Thyroid gland (tissue), 4 donors: ENCODE measurements at regions not wholly inside any gene's neighbourhood (a gene's known extent, or its start where the extent isn't known, plus 50 kb on each side); places are given as distances from the start of the nearest gene placed in this dataset.

ENCODE experiments used
- DNase-seq, 2 donors: peaks; one replicate each; pipeline ENCODE4 v3.0.0-alpha.2; 2019
- H3K27ac ChIP-seq, 3 donors: fragments of 200-600 bp; sonication (generic); 1 replicate in 2 of 3; 2 replicates in 1 of 3; pipeline ENCODE4 v1.5.1; 2016 to 2019; ENCODE audit warnings: mild to moderate bottlenecking in 1 of 3, moderate library complexity in 1 of 3
- H3K27me3 ChIP-seq: fragments of 200-600 bp; sonication (generic); one replicate; pipeline ENCODE4 v1.5.1; 2019
- H3K36me3 ChIP-seq, 2 donors: fragments of 200-600 bp; sonication (generic); one replicate each; pipeline ENCODE4 v1.5.1; 2016 to 2019
- H3K4me1 ChIP-seq, 2 donors: fragments of 200-600 bp; sonication (generic); one replicate each; pipeline ENCODE4 v1.5.1; 2017 to 2019
- H3K4me3 ChIP-seq, 3 donors: fragments of 200-600 bp; sonication (generic); replicated peaks in 1 of 3; 1 replicate in 2 of 3; 2 replicates in 1 of 3; pipeline ENCODE4 v1.5.1; 2016; ENCODE audit warnings: mild to moderate bottlenecking in 1 of 3
- H3K9me3 ChIP-seq: fragments of 200-600 bp; sonication (generic); one replicate; pipeline ENCODE4 v1.5.1; 2017
- POLR2A ChIP-seq, 2 donors: fragments of 450-650 bp; IDR thresholded peaks; one replicate each; pipeline ENCODE4 v1.6.1; 2017; ENCODE audit warnings: antibody characterized with exemption in 2 of 2, mild to moderate bottlenecking in 2 of 2, moderate library complexity in 1 of 2
- WGBS, 2 donors: methylation state at CpG; one replicate each; pipeline ENCODE4 v1.1.5; 2017; 5-methylcytosine and 5-hydroxymethylcytosine counted together
- intact Hi-C: fragments of 100-400 bp; cut with DNase I; formaldehyde crosslinking; loops from one replicate; pipeline ENCODE4 v1.15.1; 2023
- TF ChIP-seq, protein P1 (sequence below), 6 experiments: fragments of 200-600 bp in 3 of 6; fragments of 450-650 bp in 3 of 6; sonication (generic) in 3 of 6; IDR thresholded peaks; one replicate each; pipeline ENCODE4 v1.5.1; 2016 to 2019; ENCODE audit warnings: antibody characterized with exemption in 6 of 6, mild to moderate bottlenecking in 2 of 6, inconsistent platforms in 1 of 6, moderate library complexity in 1 of 6

DNA sequence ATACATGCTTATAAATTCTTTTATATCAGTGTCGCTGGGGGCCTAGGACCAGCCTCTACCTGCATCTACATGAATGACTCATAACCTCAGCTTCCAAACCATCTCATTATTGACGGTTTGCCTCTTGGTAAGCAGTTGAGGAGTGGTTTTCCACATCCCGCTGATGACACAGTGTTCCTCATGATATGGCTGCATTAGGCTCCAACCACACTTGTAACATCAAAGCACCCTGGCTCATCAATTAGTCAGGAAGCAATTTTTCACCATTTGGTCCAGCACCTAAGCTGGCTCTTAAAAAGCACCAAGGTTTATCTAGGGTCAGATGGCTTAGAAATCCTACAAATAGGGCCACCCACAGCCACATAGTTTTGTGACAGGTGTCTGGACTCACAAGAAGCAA, 402.4 kb downstream of the ARHGEF28 start:
- intact Hi-C loops = no loop called here
- H3K27me3 ChIP-seq = no peaks in the 10 kb centered on the region
- no peaks in the 10 kb centered on the region for H3K4me1 ChIP-seq
- H3K27ac ChIP-seq = no peak overlapping the region
- 81 to 94% methylated on average over 3 of the region's 3 CpGs for WGBS, 2 donors
- no peaks in the 10 kb centered on the region for H3K9me3 ChIP-seq
- DNase-seq = no peak
- no peak overlapping the region for H3K4me3 ChIP-seq
- TF ChIP-seq POLR2A (IDR thresholded peaks at IDR 0.05) = no peak
- TF ChIP-seq, protein P1, sequence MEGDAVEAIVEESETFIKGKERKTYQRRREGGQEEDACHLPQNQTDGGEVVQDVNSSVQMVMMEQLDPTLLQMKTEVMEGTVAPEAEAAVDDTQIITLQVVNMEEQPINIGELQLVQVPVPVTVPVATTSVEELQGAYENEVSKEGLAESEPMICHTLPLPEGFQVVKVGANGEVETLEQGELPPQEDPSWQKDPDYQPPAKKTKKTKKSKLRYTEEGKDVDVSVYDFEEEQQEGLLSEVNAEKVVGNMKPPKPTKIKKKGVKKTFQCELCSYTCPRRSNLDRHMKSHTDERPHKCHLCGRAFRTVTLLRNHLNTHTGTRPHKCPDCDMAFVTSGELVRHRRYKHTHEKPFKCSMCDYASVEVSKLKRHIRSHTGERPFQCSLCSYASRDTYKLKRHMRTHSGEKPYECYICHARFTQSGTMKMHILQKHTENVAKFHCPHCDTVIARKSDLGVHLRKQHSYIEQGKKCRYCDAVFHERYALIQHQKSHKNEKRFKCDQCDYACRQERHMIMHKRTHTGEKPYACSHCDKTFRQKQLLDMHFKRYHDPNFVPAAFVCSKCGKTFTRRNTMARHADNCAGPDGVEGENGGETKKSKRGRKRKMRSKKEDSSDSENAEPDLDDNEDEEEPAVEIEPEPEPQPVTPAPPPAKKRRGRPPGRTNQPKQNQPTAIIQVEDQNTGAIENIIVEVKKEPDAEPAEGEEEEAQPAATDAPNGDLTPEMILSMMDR (IDR thresholded peaks at IDR 0.05) = no peak
- no peaks in the 10 kb centered on the region for H3K36me3 ChIP-seq

DNA sequence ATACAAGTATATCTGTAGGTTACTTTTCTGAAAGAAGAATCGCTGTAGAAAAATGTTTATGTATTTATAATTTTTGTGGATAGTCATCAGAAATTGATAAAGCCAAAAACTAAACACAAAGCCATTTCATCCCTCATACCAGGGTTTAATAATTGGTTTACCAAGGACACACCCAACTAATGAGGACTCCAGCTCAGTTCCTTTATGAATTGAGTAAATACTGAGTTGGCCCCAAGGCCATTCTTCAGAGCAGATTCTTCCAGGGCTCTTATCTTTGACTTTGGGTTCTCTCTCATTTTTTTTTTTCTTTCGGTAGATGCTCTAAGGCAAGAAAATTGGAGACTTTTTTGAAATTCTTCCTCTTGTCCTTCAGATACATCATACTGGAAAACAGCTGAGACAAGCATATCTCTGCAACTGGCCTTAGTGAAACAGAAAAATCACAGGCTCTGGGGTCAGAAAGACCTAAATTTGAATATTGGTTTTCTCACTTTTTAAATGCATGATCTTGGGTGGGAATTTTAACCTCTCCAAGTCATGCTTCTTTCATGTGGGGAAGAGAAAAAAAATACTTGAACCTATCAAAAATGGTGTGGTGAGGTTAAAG, 401.8 kb downstream of the ARHGEF28 start:
- Histone ChIP-seq H3K27me3 (no peaks in the 10 kb centered on the region), H3K4me3 (no peak overlapping the region), H3K36me3 (no peaks in the 10 kb centered on the region), H3K4me1 (no peaks in the 10 kb centered on the region), H3K27ac (no peak overlapping the region), H3K9me3 (no peaks in the 10 kb centered on the region)
- WGBS, 2 donors = 92% methylated on average over 2 of the region's 2 CpGs
- intact Hi-C loops = no loop called here
- no peak for DNase-seq
- TF ChIP-seq, protein P1 (IDR thresholded peaks at IDR 0.05) = no peak
- TF ChIP-seq POLR2A (IDR thresholded peaks at IDR 0.05) = no peak

GRCh38 chr5:74026310-74026709, 400.3 kb downstream of the ARHGEF28 start:
- intact Hi-C loops = no loop called here
- 91 to 93% methylated on average over 2 of the region's 2 CpGs for WGBS, 2 donors
- H3K36me3 ChIP-seq = no peaks in the 10 kb centered on the region
- no peak for TF ChIP-seq POLR2A (IDR thresholded peaks at IDR 0.05)
- TF ChIP-seq, protein P1 (IDR thresholded peaks at IDR 0.05) = no peak
- no peak overlapping the region for H3K27ac ChIP-seq
- no peaks in the 10 kb centered on the region for H3K9me3 ChIP-seq
- no peak for DNase-seq
- H3K4me1 ChIP-seq = peaks cover 0 to 2% of the 10 kb centered on the region in 2 donors
- no peaks in the 10 kb centered on the region for H3K27me3 ChIP-seq
- H3K4me3 ChIP-seq = no peak overlapping the region

- Histone ChIP-seq H3K27ac (peak overlapping the region; percentile 60 to 72 (median 68)), H3K4me3 (no peak overlapping the region), H3K9me3 (no peaks in the 10 kb centered on the region), H3K4me1 (peaks cover 16 to 17% of the 10 kb centered on the region in 2 donors), H3K27me3 (no peaks in the 10 kb centered on the region), H3K36me3 (no peaks in the 10 kb centered on the region)
- no peak for DNase-seq
- no peak for TF ChIP-seq POLR2A (IDR thresholded peaks at IDR 0.05)
- intact Hi-C loops = no loop called here
Measured at GRCh38 chr5:74021126-74021525, 395.1 kb downstream of the ARHGEF28 start.

DNA sequence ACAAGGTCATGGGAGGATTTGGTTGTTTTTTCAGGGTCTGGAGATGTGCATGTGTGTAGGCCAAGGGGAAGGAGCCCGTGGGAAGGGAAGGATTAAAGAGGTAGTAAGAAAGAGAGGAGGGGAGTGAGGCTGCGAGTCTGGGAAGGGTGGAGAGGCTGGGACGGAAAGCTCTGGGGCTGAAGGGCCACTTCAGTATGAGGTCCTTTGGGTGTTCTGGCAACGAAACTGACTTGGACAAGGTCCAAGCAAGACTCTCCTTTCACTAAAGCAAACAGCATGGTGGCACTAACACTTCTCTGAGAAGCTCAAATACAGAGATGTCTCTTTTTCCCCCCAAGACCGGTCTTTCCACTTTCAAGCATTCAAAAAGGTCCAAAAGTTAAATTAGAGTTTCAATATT, 394.5 kb downstream of the ARHGEF28 start:
- TF ChIP-seq POLR2A (IDR thresholded peaks at IDR 0.05) = no peak
- TF ChIP-seq, protein P1 (IDR thresholded peaks at IDR 0.05) = no peak
- DNase-seq = peak; percentile 86 to 92
- no peaks in the 10 kb centered on the region for H3K27me3 ChIP-seq
- H3K9me3 ChIP-seq = no peaks in the 10 kb centered on the region
- H3K4me1 ChIP-seq = peaks cover 16 to 17% of the 10 kb centered on the region in 2 donors
- peak overlapping the region; percentile 60 to 72 (median 68) for H3K27ac ChIP-seq
- no peak overlapping the region for H3K4me3 ChIP-seq
- no peaks in the 10 kb centered on the region for H3K36me3 ChIP-seq
- WGBS, 2 donors = 23 to 33% methylated on average over 5 of the region's 5 CpGs
- intact Hi-C loops = no loop called here
